ENCODE measurements at regions not wholly inside any gene's neighbourhood (a gene's known extent, or its start where the extent isn't known, plus 50 kb on each side); places are given as distances from the start of the nearest gene placed in this dataset.

- DNase-seq, result no peak
Observed at GRCh38 chr9:105864248-105864898, 170.0 kb downstream of the TMEM38B start.

GRCh38 chr9:105865285-105865684, 170.9 kb downstream of the TMEM38B start:
- DNase-seq, result no peak

- no peak for DNase-seq
Observed at GRCh38 chr9:105871540-105871939, 177.2 kb downstream of the TMEM38B start.

DNA sequence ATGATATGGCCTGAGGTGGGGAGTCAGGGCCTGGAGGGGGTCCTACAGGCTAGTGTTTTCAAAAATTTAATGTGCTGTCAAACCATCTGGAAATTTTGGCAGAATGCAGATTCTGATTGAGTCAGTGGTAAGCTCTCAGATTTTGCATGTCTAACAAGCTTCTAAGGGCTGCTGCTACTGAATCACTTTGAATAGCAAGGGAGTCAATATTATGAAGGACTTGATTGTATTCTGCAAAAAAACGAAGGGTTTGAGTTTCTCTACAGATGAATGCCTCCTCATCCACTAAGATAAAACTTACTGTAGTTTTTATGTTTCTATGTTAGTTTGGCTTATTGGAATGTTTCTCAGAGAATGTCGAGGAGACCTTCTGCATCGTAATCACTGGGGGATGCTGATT, 179.5 kb downstream of the TMEM38B start:
- no peak for DNase-seq

- peak; percentile 79 for DNase-seq
Observed at GRCh38 chr9:105877721-105878120, 183.4 kb downstream of the TMEM38B start.

- no peak for DNase-seq
Observed at GRCh38 chr9:105879181-105879580, 184.8 kb downstream of the TMEM38B start.

DNA sequence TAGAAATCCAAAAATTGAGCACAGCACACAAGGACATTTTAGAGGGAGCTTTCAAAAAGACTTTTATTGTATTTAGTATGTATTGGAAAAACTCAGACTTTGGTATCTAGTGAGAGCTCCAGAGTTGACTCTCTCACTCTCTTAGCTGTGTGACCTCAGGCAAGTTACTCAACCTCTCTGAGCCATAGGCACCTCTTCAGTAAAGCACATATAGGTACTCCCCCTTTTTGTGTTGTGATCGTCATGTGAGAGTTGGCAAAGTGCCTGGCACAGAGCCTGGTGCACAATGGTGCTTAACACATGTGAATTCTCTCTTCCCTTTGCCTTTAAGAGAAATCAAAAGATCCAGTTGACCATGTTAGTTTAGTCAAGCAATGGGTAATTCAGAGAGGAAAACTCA, 186.2 kb downstream of the TMEM38B start:
- DNase-seq, result peak; percentile 62

- peak; percentile 72 for DNase-seq
Observed at GRCh38 chr9:105881021-105881420, 186.7 kb downstream of the TMEM38B start.

DNA sequence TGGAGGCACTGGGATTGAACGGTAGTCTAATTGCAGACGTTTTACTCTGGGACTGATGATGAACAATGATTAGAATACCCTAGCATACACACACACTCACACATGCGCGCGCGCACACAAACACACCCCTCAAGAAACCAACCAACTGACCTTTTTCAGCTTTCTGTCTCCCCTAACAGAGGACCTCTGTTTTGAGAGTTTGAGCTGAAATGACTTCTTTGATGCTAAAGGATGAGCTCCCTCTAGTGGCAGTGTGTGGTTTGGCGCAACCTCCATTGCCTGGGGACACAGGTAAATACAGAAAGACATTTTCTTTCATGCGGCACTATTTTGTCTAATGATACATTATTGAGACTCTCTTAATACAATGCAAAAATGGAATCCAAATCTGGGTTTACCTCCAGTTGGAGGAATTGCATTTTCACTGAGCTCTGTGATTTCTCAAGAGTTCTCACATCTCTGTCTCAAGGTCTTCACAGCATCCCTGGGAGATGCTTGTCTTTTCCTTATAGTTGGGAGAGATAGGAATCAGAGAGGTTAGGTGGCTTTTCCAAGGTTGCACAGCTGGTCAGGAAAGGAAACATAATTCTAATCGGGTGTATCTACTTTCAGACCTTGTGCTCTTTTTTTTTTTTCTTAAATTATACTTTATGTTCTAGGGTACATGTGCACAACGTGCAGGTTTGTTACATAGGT, 187.5 kb downstream of the TMEM38B start:
- DNase-seq, result peak; percentile 72

GRCh38 chr9:105883847-105884246, 189.5 kb downstream of the TMEM38B start:
- no peak for DNase-seq

DNA sequence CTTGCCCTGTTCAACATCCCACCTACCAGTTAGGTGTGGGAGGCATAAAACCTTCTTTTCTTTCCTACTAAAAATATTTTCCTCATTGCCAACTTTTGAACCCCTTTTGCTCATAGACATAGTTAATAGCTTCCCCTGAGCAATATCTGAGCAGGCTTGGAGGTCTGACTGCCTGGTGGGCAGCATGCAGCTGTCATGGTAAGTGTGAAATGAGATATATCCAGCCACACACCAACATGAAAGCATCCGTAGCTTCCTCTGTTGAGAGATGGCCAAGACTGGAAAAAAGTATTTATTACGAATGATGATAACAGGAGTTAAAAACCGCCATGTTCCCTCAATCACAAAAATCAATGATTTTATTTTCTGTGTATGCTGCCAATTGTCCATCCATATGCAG, 190.1 kb downstream of the TMEM38B start:
- DNase-seq, result no peak

DNA sequence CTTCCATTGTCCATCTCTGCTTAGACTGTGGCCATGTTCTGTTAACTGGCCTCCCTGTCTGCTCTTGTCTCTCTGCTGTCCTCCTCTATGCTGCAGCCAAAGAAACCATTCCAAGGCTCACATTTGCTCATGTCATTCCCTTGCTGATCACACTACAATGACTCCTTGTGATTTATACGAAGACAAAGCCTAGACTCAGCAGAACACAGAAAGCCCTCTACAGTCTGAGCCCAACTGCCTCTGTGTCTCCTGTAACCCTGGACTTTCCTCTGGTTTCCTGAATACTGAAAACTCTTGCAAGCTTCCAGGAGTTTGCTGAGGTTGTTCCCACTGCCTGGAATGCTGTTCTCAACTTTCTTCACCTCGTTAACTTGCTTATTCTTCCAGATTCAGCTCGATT, 191.8 kb downstream of the TMEM38B start:
- no peak for DNase-seq

DNA sequence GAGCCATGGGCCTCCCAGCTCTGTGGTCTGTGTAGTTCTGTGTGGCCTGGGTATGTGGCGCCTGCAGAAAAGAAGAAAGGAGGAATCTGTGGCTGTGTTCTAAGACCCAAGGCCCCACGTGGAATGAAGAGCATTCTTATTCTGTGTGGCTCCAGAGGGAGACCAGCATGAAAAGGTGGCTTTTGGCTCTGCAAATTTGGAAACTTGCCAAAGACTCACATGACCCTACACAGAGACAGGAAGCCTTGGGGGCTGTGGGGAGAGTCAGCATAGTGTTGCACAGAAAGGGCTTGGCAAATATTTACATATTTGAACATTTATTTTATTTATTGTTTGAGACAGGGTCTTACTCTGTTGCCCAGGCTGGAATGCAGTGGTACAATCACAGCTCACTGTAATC, 193.3 kb downstream of the TMEM38B start:
- no peak for DNase-seq

GRCh38 chr9:105890046-105890822, 195.9 kb downstream of the TMEM38B start:
- no peak for DNase-seq

DNA sequence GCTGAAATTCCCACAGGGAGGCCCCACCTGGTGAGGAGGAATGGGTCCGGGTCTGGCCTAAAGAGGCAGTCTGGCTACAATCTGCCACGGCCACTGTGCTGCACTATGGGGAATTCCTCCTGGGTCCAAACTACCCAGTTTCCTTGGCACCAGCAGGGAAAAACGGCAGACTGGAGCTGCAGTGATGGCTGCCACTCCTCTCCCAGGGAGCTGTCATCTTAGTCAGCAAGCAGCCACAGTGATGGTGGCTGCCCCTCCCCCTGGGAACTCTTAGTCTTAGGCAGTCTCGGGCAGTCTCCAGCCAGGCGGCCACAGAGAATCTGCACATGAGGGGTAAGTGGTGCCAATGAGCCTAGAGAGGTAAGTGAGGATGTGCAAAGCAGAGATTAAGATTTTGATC, 205.8 kb downstream of the TMEM38B start:
- DNase-seq, result no peak

DNA sequence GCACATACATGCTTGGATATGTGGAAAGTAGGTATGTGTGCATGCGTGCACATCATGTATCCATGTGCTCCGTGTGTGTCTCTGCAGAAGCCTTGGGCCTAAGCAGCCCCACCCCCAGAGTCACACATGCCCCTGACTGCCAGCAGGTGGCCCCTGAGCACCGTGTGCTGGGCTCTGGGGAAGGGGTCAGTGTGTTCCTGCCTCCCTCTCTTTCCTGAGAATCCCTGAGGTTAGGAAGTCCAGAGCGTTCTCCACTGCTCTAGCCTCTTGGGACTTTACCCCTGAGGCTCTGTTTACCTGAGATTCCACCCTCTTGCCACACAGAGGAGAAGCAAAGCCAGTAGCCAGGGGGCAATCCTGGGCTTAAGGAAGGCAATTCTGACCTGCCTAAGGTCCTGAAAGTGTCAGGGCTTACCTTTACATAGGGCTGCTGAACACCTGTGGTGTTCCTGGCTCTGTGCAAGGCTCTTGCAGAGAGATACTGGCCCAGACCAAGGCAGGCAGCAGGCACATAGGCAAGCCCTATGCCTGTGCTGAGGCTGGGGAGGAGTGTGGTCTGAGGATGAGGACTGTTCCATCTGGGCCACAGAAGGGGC, 207.3 kb downstream of the TMEM38B start:
- DNase-seq, result peak; percentile 36

GRCh38 chr9:105908069-105908468, 213.7 kb downstream of the TMEM38B start:
- DNase-seq, result no peak

DNA sequence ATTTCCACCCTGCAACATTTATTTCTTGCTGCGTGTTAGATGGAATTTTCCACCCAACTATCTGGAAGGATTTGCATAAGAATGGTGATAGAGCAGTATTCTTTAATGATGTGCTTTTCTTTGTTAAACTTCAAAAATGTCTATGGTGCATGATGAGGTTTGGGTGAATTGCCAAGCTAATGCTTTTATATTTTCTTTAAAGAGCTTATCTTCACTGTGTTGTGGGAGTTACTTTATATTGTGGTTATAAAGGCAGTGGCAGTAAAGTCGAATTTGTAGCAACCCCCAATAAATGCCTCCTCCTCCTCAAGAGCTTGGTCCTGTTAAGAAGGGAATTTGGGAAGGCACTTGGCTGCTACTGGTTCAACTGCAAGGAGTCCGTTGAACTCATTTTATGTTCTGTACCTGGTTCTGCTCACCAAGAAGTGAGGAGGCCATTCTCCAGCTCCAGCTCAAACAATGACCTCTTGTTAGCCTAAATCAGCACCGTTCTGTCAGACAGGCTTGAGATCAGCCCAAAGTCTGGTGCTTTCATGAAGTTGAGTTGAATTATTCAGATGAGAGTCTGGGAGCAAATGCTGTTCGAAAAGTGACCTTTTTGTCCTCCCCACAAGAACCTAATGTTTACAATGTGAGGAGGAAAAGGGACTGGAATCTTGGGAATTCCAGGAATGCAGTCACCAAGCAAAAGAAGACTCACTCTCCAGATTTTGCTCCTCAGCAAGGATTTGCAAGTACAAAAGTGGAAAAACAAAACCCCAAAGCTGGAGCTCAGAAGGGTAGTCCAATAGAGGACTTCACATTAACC, 217.0 kb downstream of the TMEM38B start:
- DNase-seq, result no peak

DNA sequence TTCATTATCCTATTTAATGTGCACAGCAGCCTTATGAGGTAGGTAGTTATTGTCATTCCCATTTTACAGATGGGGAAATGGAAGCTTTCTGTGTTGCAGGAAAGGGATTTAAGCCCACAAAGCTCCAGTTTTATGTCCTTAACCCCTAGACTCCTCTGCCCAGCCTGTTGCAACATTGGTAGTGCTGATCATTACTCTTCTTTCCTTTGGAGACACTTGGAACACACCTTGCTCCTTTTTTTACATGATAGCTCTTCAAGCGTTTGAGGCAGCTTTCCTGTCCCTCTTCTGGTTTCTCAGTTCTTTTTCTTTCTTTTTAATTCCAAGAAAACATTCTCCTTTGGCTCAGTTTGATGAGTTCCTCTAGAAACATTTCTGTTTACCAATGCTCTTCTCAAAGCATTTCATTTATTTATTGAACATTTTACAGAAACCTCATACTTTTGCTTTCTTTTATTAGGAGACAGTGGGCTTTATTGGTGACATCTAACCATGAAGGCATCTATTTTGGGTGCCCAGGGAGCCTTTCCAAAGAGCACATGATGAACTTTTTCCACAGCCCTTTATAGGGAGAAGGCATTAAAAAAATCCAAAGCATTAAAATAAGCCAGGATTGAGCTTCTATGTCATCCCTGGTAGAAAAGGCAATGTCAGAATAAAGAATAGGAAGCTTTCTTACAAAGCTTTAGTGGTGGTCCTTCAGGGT, 218.0 kb downstream of the TMEM38B start:
- DNase-seq, result no peak

GRCh38 chr9:105912863-105913516, 218.6 kb downstream of the TMEM38B start:
- DNase-seq, result no peak

GRCh38 chr9:105921057-105921726, 226.9 kb downstream of the TMEM38B start:
- DNase-seq, result no peak
